PC-3 (cell line): ENCODE measurements at regions not wholly inside any gene's neighbourhood (a gene's known extent, or its start where the extent isn't known, plus 50 kb on each side); places are given as distances from the start of the nearest gene placed in this dataset.

ENCODE experiments used
- CTCF ChIP-seq: fragments of 300-600 bp; sonication (generic); conservative IDR thresholded peaks from 2 replicates; pipeline ENCODE4 v1.5.1; 2017; ENCODE audit warnings: antibody characterized with exemption, low read depth, mild to moderate bottlenecking, low read length
- EZH2 ChIP-seq: fragments of 300-600 bp; sonication (generic); IDR thresholded peaks from one replicate; pipeline ENCODE4 v1.6.1; 2017; ENCODE audit warnings: antibody characterized with exemption, mild to moderate bottlenecking, low read length; ENCODE audit not compliant: unreplicated experiment
- EZH2phosphoT487 ChIP-seq: fragments of 300-600 bp; sonication (generic); IDR thresholded peaks from 2 replicates; pipeline ENCODE4 v1.6.1; 2018; ENCODE audit warnings: mild to moderate bottlenecking, antibody characterized with exemption, low read length, borderline replicate concordance

GRCh38 chr6:21722510-21722909 is 129.0 kb downstream of the SOX4 start:
- TF ChIP-seq CTCF (no peak), EZH2 (no peak), EZH2phosphoT487 (no peak)
